ENCODE measurements at regions not wholly inside any gene's neighbourhood (a gene's known extent, or its start where the extent isn't known, plus 50 kb on each side); places are given as distances from the start of the nearest gene placed in this dataset.

DNA sequence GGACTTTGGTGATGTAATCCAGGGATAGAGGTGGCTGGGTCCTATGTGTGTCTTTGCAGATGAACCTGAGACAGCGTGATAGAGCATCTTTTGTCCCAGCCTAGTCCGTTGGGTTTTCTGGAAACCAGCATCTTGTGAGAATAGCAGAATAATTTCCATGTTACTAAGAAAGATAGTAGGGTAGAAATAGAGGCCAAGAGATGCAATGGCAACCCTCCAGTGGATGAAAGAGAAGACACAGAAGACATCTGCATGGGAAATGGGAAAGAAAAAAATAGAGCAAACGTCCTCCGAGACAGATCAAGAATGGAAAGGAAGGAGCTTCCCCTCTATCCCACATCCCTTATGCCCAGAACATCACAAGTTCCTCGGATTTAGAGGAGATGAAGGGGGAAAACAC lies 409.3 kb upstream of the TMEM132C start:
- intact Hi-C loops (cut with micrococcal nuclease): no loop called here
- CTCF ChIA-PET: no interaction called here
- Histone ChIP-seq H3K9me3 (ENCODE audit: control extremely low read depth in 1 of 3, control insufficient read depth in 2 of 3, insufficient read depth in 1 of 3, low read length in 2 of 3) (peaks cover 0 to 9% (median 0%) of the 10 kb centered on the region in 3 donors), H4K20me1 (ENCODE audit: control insufficient read depth, insufficient read depth, low read length, poor library complexity, severe bottlenecking) (no peaks in the 10 kb centered on the region), H3K4me1 (ENCODE audit: control insufficient read depth in 2 of 2, insufficient read depth in 2 of 2, low read length in 2 of 2) (no peaks in the 10 kb centered on the region), H3K36me3 (replicated peaks in 1 of 2; ENCODE audit: control extremely low read depth in 1 of 2, control insufficient read depth in 1 of 2, extremely low read depth in 1 of 2, insufficient read depth in 2 of 2, low read length in 1 of 2) (no peaks in the 10 kb centered on the region), H3K4me2 (replicated peaks; ENCODE audit: low read depth, low read length, poor library complexity, severe bottlenecking) (no peak overlapping the region), H3K27ac (ENCODE audit: low read length in 2 of 2) (no peak overlapping the region), H3K27me3 (replicated peaks in 1 of 4; ENCODE audit: control extremely low read depth in 1 of 4, control insufficient read depth in 3 of 4, insufficient read depth in 4 of 4, low read length in 3 of 4) (no peaks in the 10 kb centered on the region), H3K9ac (ENCODE audit: low read length) (no peak overlapping the region), H3K79me2 (ENCODE audit: control insufficient read depth, insufficient read depth, low read length) (no peaks in the 10 kb centered on the region), H3K4me3 (ENCODE audit: control extremely low read depth in 1 of 5, extremely low read depth in 1 of 5, insufficient read depth in 1 of 5, low read depth in 2 of 5, low read length in 4 of 5) (no peak overlapping the region), H2AFZ (ENCODE audit: insufficient read depth, low read depth, low read length, poor library complexity, severe bottlenecking) (no peak overlapping the region)
- H3K9me3 Mint-ChIP-seq (ENCODE audit: insufficient read depth): peaks cover 2% of the 10 kb centered on the region
- ATAC-seq (ENCODE audit: low read depth) (no peak), DNase-seq (no peak)
- POLR2A ChIA-PET: no interaction called here
- no peak for TF ChIP-seq CTCF (IDR thresholded peaks at IDR 0.05)
- no peak for TF ChIP-seq EZH2 (IDR thresholded peaks at IDR 0.05; ENCODE audit: borderline replicate concordance, insufficient read depth, low read depth, low read length, poor library complexity, severe bottlenecking)
- no peak overlapping the region for H3K4me3 Mint-ChIP-seq
- WGBS (ENCODE audit: insufficient coverage): 95% methylated on average over 2 of the region's 5 CpGs
- H3K4me1 Mint-ChIP-seq: no peaks in the 10 kb centered on the region
- no peak overlapping the region for H3K27ac Mint-ChIP-seq
- H3K27me3 Mint-ChIP-seq: no peaks in the 10 kb centered on the region

DNA sequence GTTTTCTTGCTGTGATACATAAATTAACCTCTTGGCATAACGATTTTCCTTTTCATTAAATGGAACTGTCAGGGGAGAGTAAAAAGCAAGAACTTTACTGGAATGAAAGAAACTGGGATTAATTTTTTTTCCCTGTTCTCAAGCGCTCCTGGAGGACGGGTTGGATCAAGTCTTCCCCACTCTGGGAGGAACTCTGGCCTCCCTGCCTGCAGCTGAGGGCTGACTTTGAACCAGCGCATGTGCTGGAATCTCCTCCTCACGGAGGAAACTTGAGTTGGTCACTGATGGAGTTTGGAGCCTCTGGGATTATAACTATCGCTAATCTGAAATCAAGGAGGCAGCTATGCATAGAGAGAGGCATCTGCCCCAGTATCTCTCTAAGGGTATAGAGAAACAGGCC lies 406.4 kb upstream of the TMEM132C start:
- no peak overlapping the region for H3K4me3 Mint-ChIP-seq
- no peak for TF ChIP-seq CTCF (IDR thresholded peaks at IDR 0.05)
- no peak for TF ChIP-seq EZH2 (IDR thresholded peaks at IDR 0.05; ENCODE audit: borderline replicate concordance, insufficient read depth, low read depth, low read length, poor library complexity, severe bottlenecking)

More for the DNA sequence above, 406.4 kb upstream of the TMEM132C start:
- Histone ChIP-seq H3K27me3 (replicated peaks in 1 of 4; ENCODE audit: control extremely low read depth in 1 of 4, control insufficient read depth in 3 of 4, insufficient read depth in 4 of 4, low read length in 3 of 4) (no peaks in the 10 kb centered on the region), H3K9ac (ENCODE audit: low read length) (no peak overlapping the region), H2AFZ (ENCODE audit: insufficient read depth, low read depth, low read length, poor library complexity, severe bottlenecking) (no peak overlapping the region), H4K20me1 (ENCODE audit: control insufficient read depth, insufficient read depth, low read length, poor library complexity, severe bottlenecking) (no peaks in the 10 kb centered on the region), H3K79me2 (ENCODE audit: control insufficient read depth, insufficient read depth, low read length) (no peaks in the 10 kb centered on the region), H3K4me2 (replicated peaks; ENCODE audit: low read depth, low read length, poor library complexity, severe bottlenecking) (no peak overlapping the region), H3K36me3 (replicated peaks in 1 of 2; ENCODE audit: control extremely low read depth in 1 of 2, control insufficient read depth in 1 of 2, extremely low read depth in 1 of 2, insufficient read depth in 2 of 2, low read length in 1 of 2) (no peaks in the 10 kb centered on the region), H3K4me1 (ENCODE audit: control insufficient read depth in 2 of 2, insufficient read depth in 2 of 2, low read length in 2 of 2) (no peaks in the 10 kb centered on the region), H3K9me3 (ENCODE audit: control extremely low read depth in 1 of 3, control insufficient read depth in 2 of 3, insufficient read depth in 1 of 3, low read length in 2 of 3) (peaks cover 0 to 6% (median 0%) of the 10 kb centered on the region in 3 donors), H3K4me3 (ENCODE audit: control extremely low read depth in 1 of 5, extremely low read depth in 1 of 5, insufficient read depth in 1 of 5, low read depth in 2 of 5, low read length in 4 of 5) (no peak overlapping the region), H3K27ac (ENCODE audit: low read length in 2 of 2) (no peak overlapping the region)
- WGBS (ENCODE audit: insufficient coverage): 94% methylated on average over 4 of the region's 6 CpGs
- Mint-ChIP-seq H3K27me3 (no peaks in the 10 kb centered on the region), H3K9me3 (ENCODE audit: insufficient read depth) (peaks cover 8% of the 10 kb centered on the region), H3K27ac (no peak overlapping the region), H3K4me1 (no peaks in the 10 kb centered on the region)
- no peak for ATAC-seq (ENCODE audit: low read depth)
- ChIA-PET CTCF (no interaction called here), POLR2A (no interaction called here)
- intact Hi-C loops (cut with micrococcal nuclease): no loop called here
- no peak for DNase-seq

Measured in B cell (primary cell).